GM18520 (cell line): ENCODE measurements at regions not wholly inside any gene's neighbourhood (a gene's known extent, or its start where the extent isn't known, plus 50 kb on each side); places are given as distances from the start of the nearest gene placed in this dataset.
A peak's percentile ranks its signal among the peaks of the same experiment; 100 is the strongest.
"Not testable (repeated sequence)": the region's sequence is repeated elsewhere in the genome, so short reads cannot be mapped to it uniquely, and the experiment has no call there.

Experiments used
- ATAC-seq: cut with Tn5 transposase; IDR thresholded peaks from one replicate; pipeline ENCODE4 v1.9.1; 2021; ENCODE audit not compliant: unreplicated experiment

DNA sequence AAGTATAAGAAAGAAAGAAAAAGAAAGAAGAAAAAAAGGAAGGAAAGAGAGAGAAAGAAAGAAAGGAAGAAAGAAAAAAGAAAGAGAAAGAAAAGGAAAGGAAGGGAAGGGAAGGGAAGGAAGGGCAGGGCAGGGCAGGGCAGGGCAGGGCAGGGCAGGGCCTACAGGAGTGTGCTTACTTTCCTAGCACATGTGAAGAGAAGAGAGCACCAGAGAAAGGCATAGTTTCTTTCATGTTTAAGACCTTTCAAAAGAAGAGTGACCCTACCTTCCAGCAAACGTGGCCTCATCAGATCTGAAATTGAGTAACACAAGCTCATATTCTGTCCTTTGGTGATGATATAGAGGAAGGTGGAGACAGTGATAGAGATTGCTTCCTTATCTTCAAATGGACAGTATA, 899.3 kb upstream of the RAG2 start:
- ATAC-seq: no peak

DNA sequence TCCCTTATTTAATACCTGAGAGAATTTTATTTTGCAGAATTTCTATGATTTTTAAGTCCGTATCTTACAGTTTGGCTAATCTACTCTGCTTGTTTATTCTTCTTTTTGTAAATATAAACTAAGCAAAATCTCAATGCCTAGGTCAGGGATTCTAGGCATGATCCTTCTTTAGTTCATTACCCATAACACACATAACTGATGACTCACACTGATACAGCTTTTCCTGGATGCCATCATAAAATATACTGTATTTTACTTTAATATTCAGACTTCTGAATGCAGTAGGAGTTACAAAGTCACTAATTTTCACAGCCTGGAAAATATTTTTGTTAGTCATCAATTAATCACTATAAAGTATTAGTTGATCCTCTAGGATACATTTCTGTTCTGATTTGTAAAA, 898.2 kb upstream of the RAG2 start:
- no peak for ATAC-seq

DNA sequence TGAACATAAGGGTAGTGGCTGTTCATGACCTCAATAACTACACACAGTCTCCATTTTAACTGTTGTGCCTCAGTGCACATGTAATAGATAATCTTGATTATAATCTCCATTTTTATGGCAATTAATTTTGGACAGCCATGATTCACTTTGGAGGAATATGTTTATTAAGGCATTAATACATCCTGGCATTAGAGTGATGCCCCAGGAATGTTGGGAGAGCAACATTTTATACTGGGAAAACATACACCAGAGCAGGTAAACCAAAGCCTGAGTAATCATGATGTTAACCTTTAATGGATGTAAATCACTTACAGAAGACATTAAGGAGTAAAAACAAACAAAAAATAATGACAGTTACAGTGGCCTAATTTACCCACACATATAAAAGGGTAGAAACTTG, 886.3 kb upstream of the RAG2 start:
- ATAC-seq: no peak

DNA sequence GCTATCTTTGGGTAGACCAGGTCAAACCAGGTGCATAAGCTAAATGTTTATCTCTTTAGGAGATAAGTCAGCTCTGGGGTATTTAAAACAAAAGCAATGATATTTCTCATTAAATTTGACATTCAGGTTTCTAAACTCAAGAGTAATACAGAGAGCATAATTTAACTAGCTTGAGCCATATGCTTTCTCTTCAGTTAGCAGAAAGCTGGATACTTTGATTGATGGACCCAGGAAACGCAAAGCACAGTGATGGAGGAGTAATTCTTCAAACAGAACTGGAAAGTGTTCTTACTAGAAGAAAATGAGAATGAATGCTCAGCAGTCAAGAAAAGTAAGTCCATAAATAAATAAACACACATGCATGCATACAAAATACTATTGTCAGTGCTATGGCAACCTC, 885.7 kb upstream of the RAG2 start:
- no peak for ATAC-seq

DNA sequence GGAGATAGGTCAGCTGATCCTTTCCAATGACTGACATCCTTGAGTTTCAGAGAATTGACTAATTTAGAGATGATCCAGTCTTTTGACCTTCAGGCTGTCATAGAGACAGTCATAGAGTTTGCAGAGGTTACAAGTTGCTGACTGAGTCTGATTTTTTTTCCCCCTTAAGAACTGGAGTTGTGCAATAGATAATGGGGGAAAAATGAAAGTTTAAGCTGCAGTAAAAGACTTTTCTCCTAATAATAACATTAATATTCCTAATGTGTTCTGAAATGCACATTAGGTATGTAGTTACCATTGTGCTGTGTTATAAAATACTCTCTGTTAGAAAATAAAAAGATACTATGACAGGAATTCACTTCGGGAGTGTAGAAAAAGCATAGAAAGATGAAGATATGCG, 876.9 kb upstream of the RAG2 start:
- ATAC-seq: no peak

DNA sequence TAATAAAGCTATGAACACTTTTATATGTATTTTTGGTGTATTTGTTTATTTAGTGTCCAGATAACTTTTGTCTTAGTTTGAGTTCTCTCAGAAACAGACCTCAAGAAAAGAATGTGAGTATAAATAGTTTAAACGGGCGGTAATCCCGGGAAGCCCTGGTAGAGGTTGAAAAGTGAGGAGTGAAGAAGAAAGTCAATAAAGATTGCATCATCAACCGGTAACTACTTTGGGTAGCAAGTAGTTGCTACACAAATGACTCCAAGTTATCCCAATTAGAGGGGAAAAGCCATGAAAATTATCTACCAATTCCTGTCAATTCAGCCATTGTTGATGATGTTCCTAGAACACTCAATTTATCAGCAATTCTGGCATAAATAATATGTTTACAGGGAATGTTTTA, 870.3 kb upstream of the RAG2 start:
- ATAC-seq: no peak

DNA sequence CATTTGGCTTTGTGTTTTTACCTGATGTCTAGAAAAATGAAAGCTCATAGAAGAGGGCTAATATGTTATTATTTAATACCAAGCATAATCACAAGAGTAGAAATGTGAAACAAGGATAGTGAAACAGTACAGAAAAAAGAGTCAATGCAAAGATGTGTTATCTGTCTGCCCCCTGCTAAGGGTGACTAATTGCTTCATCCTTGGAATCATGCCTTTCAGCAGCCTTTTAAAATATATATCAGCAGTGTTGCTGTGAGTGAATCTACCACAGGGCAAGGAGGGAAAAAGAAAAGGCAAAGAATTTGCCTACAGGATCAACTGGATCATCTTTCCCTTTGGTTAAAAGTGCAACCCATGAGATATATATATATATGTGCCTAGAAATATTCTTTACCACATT, 867.2 kb upstream of the RAG2 start:
- no peak for ATAC-seq

DNA sequence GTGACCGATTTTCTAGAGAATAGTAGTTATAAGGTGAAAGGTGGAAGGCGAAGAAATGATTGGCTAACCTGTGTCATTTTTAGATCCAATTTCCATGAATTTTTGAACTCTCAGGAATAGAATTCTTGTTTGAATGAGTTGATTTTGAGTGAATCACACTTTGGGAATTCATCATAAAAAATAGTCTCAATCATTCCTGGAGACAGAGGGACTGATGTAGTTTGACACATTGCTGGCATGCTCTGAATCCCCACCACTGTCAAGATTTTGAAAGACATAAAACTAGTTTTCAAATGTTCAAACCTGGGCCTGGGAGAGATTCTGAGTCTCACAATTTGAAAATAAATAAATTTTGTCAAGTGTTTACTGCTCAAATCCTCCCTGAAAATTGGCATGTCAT, 861.4 kb upstream of the RAG2 start:
- no peak for ATAC-seq

DNA sequence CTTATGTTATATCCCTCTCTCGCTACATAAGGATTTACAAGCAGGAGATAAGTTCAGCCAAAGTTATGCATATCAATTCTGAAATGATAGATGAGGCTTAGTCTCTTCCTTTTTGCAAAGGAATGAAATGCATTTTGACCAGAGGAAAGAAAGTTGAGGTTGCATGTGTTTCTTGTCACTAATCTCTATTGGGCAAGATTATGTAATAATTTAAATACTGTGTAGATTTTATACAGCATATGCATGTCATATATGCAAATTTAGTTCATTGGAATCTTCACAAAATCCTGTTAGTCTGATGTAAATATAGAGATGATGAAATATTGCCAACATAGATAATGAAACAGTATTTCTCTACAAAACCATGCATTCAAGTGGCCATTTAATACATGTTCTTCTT, 858.7 kb upstream of the RAG2 start:
- no peak for ATAC-seq

DNA sequence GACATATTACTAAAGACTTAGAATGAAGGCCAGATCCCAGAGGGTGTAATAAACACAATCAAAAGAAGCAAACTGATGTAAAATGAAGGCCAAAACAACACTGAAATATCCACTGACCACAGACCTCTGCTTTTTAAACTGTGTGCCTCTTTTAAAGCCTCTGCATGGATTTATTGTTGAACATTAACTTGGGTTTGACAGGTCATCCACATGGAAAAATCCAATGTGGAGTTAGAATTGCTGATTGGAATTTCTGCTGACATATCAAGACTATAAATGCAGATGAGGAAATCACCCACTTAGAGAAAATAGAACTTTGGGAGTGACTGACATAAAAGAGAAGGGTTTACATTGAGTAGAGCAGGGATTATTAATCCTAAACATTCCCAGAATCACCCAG, 853.9 kb upstream of the RAG2 start:
- no peak for ATAC-seq

DNA sequence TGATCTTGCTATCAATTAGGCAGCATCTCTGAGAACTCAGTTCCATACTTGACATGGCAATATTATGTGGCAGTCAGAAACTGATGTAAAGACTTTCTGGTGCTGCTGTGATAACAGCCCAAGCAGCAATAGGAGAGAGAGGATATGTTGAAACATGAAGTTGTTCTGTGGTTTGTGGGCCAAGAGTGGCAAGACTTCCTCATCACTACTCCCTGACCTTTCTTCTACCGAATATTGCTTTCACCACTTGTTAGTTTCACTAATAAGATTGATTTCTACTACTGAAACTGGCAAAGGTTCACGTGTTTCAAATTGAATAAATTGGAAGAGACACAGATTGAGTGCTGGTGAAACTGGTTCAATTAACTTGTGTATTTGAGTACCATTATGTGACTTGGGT, 852.6 kb upstream of the RAG2 start:
- ATAC-seq: peak; percentile 83

DNA sequence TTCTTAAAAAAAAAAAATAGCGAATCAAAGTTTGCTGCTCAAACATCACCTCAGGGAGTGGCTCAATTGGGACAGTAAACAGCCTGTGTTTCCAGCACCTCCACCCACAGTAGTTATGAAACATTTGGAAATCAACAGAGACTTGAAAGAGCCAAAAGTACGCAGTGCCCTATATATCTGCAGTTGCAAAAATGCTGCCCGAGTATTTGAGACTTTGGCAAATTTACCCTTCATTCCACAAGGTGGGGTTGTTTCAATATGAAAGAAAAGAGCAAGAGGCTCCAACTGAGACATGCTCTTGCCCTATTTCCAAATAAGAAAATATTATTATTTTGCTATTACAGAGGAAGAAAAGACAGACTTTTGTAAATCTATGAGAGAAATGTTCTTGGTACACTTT, 851.1 kb upstream of the RAG2 start:
- no peak for ATAC-seq

DNA sequence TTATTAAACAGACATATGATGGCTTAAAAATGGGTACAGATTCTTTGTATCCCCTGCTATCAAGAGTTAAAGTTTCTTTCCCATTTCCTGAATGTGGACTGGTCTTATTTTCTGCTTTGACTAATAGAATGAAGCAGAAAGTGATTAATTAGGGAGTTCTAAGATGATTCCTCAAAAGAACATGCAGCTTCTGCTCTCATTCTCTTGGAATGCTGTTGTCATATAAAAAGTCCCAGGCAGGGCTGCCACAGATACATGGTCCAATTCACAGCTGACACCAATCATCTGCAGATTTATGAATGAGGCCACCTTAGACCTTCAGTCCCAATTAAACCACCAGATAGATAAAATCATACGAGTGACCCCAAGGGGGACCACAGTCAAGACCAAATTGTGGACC, 844.5 kb upstream of the RAG2 start:
- ATAC-seq: no peak

DNA sequence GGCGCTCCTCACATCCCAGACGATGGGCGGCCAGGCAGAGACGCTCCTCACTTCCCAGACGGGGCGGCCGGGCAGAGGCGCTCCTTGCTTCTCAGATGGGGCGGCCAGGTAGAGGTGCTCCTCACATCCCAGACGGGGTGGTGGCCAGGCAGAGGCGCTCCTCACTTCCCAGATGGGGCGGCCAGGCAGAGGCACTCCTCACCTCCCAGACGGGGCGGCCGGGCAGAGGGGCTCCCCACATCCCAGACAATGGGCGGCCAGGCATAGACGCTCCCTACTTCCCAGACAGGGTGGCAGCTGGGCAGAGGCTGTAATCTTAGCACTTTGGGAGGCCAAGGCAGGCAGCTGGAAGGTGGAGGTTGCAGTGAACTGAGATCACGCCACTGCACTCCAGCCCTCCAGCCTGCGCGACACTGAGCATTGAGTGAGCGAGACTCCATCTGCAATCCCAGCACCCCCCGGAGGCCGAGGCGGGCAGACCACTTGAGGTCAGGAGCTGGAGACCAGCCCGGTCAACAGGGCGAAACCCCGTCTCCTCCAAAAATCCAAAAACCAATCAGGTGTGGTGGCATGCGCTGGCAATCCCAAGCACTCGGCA, 833.7 kb upstream of the RAG2 start:
- ATAC-seq: not testable (repeated sequence)

DNA sequence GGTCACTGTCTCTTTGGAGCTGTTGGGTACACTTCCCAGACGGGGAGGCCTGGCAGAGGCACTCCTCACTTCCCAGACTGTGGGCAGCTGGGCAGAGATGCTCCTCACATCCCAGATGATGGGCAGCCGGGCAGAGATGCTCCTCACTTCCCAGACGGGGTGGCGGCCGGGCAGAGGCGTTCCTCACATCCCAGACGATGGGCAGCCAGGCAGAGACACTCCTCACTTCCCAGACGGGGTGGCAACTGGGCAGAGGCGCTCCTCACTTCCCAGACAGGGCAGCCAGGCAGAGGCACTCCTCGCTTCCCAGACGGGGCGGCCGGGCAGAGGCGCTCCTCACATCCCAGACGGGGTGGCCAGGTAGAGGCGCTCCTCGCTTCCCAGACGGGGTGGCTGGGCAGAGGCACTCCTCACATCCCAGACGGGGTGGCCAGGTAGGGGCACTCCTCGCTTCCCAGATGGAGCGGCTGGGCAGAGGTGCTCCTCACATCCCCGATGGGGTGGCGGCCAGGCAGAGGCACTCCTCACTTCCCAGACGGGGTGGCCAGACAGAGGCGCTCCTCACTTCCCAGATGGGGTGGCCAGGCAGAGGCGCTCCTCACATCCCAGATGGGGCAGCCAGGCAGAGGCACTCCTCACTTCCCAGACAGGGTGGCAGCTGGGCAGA, 833.1 kb upstream of the RAG2 start:
- ATAC-seq: not testable (repeated sequence)

DNA sequence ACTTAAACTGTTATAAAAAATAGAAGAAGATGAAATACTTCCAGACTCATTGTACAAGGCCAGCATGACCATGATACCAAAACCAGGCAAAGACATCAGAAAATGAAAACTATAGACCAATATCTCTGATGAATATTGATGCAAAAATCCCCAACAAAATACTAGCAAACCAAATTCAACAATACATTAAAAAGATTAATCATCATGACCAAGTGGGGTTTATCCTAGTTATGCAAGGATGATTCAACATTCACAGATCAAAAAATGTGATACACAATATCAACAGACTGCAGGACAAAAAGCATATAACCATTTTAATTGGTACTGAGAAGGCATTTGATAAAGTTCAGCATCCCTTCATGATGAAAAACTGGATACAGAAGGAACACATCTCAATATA, 824.5 kb upstream of the RAG2 start:
- no peak for ATAC-seq

DNA sequence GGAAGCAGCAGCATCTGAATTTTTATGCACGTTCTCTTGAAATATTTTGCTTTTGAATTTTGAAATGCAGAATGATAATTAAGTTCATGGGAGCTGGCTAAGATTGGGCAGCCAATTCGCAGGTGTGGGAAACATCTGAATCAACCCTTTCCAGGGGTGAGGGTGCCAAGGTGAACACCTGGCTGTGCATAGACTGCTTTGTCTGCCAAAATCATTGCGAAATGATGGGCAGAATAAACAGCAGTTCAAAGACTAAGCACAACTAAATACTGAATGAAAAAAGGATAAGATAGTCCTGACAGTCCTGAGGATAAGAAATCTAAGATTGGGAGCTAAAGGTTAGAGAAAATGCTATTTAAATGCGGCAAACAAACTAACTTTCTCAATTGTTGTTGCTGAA, 813.3 kb upstream of the RAG2 start:
- no peak for ATAC-seq

DNA sequence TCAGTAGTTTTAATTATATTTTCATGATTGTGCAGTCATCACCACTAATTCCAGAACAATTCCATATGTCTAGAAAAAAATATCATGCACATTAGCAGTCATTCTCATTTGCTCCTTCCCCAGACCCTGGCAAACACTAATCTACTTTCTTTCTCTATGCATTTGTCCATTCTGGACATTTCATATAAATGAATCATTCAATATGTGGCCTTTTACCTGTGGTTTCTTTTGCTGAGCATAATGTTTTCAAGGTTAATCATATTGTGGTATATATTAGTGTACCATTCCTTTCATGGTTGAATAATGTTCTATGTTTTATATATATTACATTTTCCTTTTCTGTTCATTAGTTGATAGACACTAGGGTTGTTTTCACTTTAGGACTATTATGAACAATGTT, 811.1 kb upstream of the RAG2 start:
- no peak for ATAC-seq

DNA sequence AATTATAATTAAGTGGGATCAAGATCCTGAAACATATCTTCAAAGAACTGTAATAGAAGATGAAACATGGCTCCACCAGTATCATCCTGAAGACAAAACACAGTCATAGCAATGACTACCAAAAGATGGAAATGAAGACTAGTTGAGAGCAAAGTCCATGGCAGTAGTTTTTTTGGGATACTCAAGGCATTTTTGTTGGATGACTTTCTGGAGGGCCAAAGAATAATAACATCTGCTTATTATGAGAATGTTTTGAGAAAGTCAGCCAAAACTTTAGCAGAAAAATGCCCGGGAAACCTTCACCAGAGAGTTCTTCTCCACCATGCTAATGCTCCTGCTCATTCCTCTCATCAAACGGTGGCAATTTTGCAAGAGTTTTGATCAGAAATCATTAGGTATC, 809.4 kb upstream of the RAG2 start:
- no peak for ATAC-seq

DNA sequence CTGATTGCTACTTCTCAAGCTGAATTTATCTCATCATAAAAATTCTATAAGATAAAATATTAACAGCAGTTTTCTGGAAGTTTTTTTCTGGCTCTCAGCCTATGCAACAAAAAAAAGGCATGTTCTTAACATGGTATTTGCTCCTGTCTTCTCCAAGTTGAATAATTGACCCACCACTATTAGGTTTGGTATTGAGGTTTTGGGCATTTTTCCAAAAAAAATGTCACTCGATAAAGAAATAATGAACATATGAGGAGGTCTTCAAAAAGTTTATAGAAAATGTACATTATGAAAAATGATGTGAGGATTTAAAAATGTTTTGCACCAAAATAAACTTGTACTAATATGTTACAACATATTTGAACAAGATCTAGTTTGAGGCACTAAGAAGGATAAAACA, 808.6 kb upstream of the RAG2 start:
- no peak for ATAC-seq

DNA sequence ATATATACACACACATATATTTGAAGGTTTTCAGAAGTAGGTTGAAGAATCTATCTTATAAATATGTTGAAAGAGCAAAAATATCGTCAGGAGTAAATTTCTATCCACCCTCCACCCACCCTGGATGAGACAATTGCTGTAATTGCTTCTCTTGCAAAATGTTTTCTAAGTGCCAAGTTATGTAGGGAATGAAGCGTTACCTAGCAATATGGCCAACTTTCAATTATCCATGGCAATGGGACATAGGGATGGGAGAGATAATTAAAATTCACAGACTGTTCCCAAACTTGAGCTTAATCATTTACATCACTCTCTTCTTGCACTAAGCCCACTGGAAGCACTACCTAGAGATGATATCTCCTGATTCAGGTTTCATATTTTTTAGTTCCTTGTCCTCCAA, 806.2 kb upstream of the RAG2 start:
- ATAC-seq: no peak

DNA sequence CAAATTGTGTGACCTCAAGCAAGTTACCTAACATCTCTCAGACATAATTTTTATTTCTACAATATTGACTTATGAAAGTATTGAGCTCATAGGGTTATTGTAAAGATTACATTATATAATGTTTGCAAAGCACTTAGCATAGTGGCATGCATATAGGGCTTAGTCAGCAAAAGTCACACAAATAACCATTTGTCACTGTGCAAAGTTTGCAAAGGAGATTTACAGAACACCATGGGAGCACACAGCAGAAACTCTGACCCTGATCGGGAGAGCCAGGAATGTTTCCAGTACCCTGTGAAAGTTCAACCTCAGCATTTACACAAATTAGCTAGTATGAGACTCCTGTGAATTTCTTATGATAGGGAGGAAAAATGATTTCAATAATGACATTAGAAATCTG, 804.6 kb upstream of the RAG2 start:
- no peak for ATAC-seq

DNA sequence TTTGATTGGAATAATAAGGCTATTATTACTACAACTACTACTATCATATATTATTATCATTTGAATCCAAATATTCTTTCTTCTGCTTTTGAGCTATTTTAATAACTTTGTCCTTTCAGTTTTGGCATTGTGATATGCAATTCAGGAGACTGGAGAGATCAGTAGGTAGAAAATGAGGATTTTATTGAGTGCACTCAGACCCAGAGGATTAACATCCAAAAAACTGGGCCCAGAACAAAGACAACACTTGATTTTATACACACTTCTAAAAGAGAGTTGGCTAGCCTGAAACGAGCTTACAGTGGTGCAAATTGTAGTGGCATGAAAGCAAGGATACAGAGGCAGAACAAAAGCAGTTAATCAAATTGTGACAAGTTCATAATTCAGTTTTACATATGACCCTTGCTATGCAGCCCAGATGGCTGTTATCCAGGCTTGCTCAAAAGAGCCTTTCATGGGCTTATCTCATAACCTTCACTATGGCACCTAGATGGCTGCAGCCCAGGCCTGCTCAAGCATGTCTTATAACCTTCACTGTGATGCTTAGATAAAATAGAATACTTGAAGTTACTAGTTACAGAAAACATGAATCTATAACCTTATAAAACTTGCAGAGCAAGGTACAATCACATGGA, 796.3 kb upstream of the RAG2 start:
- no peak for ATAC-seq
